Brain microvascular endothelial cell (primary cell): ENCODE measurements at regions not wholly inside any gene's neighbourhood (a gene's known extent, or its start where the extent isn't known, plus 50 kb on each side); places are given as distances from the start of the nearest gene placed in this dataset.

Source experiments
- DNase-seq: peaks from one replicate; pipeline ENCODE4 v3.0.0-alpha.2; 2020
- H3K27ac ChIP-seq: fragments of 250-450 bp; sonication (Bioruptor Pico); 2 replicates; pipeline ENCODE4 v1.5.1; 2020; ENCODE audit warnings: mild to moderate bottlenecking, moderate library complexity
- H3K27me3 ChIP-seq: fragments of 250-450 bp; sonication (Bioruptor Pico); replicated peaks from 2 replicates; pipeline ENCODE4 v1.5.1; 2020; ENCODE audit warnings: mild to moderate bottlenecking
- H3K36me3 ChIP-seq: fragments of 250-450 bp; sonication (Bioruptor Pico); replicated peaks from 2 replicates; pipeline ENCODE4 v1.5.1; 2020; ENCODE audit warnings: mild to moderate bottlenecking
- H3K4me3 ChIP-seq: 2 replicates; pipeline ENCODE4 v1.5.1; 2011; ENCODE audit warnings: low read depth, mild to moderate bottlenecking, control low read depth, low read length, moderate library complexity
- CTCF ChIP-seq: IDR thresholded peaks from 2 replicates; pipeline ENCODE4 v1.5.1; 2011; ENCODE audit warnings: low read depth, mild to moderate bottlenecking, moderate library complexity, low read length, control low read depth, inconsistent platforms; ENCODE audit errors: missing control alignments
- in situ Hi-C: cut with HindIII; loops from 2 replicates; pipeline ENCODE4 v1.10.0; 2017; ENCODE audit warnings: low sequenced_read_pairs, low pct_ligation_motif_present

GRCh38 chr1:182169203-182169602, 107.7 kb upstream of the ZNF648 start:
- Histone ChIP-seq H3K27me3 (no peaks in the 10 kb centered on the region), H3K36me3 (no peaks in the 10 kb centered on the region), H3K4me3 (no peak overlapping the region), H3K27ac (no peak overlapping the region)
- in situ Hi-C loops, result no loop called here
- no peak for TF ChIP-seq CTCF
- no peak for DNase-seq

GRCh38 chr1:182166750-182167149, 105.2 kb upstream of the ZNF648 start:
- no peak overlapping the region for H3K4me3 ChIP-seq
- no peak for TF ChIP-seq CTCF
- no peaks in the 10 kb centered on the region for H3K27me3 ChIP-seq
- DNase-seq, result no peak
- H3K36me3 ChIP-seq, result no peaks in the 10 kb centered on the region
- in situ Hi-C loops, result no loop called here
- H3K27ac ChIP-seq, result no peak overlapping the region

GRCh38 chr1:182166321-182166720, 104.8 kb upstream of the ZNF648 start:
- no peak for DNase-seq
- no peak for TF ChIP-seq CTCF
- Histone ChIP-seq H3K27ac (no peak overlapping the region), H3K36me3 (no peaks in the 10 kb centered on the region), H3K4me3 (no peak overlapping the region), H3K27me3 (no peaks in the 10 kb centered on the region)
- in situ Hi-C loops, result no loop called here

GRCh38 chr1:182164273-182164672, 102.8 kb upstream of the ZNF648 start:
- no peaks in the 10 kb centered on the region for H3K27me3 ChIP-seq
- no peak for TF ChIP-seq CTCF
- H3K36me3 ChIP-seq, result no peaks in the 10 kb centered on the region
- DNase-seq, result no peak
- no peak overlapping the region for H3K4me3 ChIP-seq
- in situ Hi-C loops, result no loop called here
- H3K27ac ChIP-seq, result no peak overlapping the region

- Histone ChIP-seq H3K36me3 (no peaks in the 10 kb centered on the region), H3K27ac (no peak overlapping the region), H3K27me3 (no peaks in the 10 kb centered on the region), H3K4me3 (no peak overlapping the region)
- no peak for DNase-seq
- in situ Hi-C loops, result no loop called here
- no peak for TF ChIP-seq CTCF
Observed at GRCh38 chr1:182163821-182164223, 102.3 kb upstream of the ZNF648 start.

GRCh38 chr1:182159443-182159842, 97.9 kb upstream of the ZNF648 start:
- Histone ChIP-seq H3K27ac (no peak overlapping the region), H3K27me3 (no peaks in the 10 kb centered on the region), H3K36me3 (no peaks in the 10 kb centered on the region), H3K4me3 (no peak overlapping the region)
- TF ChIP-seq CTCF, result no peak
- no peak for DNase-seq
- in situ Hi-C loops, result no loop called here
